Lung microvascular endothelial cell (primary cell): ENCODE measurements at regions not wholly inside any gene's neighbourhood (a gene's known extent, or its start where the extent isn't known, plus 50 kb on each side); places are given as distances from the start of the nearest gene placed in this dataset.
"Not testable (repeated sequence)": the region's sequence is repeated elsewhere in the genome, so short reads cannot be mapped to it uniquely, and the experiment has no call there.

Experiments used
- DNase-seq, 2 donors: peaks; one replicate each; pipeline versions ENCODE4 v3.0.0 to v3.0.0-alpha.2; 2010; ENCODE audit warnings: low read depth in 2 of 2

DNA sequence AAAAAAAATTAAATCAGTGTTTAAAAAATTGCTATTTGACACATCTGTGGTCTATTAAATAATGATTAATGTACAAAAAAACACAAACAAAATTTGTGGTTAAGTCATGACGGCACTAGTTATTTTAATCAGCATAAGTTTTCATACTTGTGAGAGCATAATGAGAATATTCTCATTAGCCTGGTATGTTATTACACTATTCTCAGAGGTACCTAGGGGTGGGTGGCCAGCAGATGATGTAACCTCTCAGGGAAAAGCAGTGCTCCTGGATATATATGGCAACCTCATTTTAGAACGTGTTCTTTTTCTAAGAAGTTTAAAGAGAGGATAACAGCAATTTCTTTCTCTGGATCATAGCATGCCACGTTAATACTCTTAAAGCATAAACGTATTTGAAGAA is 109.2 kb downstream of the GJA1 start:
- DNase-seq, result no peak

DNA sequence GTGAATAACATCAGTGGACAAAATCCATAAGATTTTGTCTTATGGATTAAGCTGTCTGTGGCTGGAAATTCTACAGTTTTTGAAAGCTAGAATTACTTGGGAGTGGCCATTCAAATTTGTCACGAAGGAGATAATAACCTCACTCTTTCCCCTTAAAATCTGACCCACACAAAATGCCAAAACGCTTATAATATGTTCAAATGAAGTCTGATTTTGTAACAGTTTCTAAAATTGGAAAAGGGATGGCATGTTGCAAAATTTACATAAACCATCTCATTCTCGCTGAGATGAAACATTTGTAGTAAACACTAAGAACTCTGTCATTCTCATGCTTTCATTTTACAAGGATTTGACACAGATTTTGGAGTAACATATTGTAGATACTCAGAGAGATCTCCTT is 112.7 kb downstream of the GJA1 start:
- no peak for DNase-seq

DNA sequence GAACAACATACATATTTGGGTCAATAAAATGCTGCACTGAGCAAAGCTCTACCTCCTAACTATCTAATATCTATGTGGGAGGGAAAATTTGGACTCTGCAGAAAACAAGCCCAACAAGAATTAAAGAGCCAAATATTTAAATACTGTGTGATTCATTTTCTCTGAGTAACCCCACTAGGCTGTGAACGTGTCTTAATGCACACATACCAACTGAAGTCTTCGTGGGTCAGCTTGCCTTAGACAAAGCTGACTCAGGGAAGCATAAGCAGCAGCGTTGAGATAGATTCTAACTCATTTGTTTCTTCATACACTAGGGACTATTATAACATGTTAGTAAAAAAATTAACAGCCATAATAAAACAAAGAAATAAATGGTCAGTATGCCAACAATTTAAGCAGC is 114.3 kb downstream of the GJA1 start:
- peak in 1 of 2 donors; percentile 10 for DNase-seq

DNA sequence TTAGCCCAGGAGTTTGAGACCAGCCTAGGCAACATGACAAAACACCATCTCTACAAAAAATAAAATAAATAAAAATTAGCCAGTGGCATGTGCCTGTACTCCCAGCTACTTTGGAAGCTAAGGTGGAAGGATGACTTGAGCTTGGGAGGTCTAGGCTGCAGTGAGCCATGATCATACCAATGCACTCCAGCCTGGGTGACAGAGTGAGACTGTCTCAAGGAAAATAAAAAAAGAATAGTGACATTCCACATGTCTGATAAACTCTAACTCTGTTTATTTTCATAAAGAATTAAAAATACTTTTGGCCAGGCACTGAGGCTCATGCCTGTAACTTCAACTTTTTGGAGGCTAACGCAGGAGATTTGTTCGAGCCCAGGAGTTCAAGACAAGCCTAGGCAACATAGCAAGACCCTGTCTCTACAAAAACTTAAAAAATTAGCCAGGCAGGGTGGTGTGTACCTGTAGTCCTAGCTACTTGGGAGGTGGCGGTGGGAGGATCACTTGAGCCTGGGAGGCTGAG is 115.1 kb downstream of the GJA1 start:
- DNase-seq, result no peak

GRCh38 chr6:121555201-121555600 is 119.8 kb downstream of the GJA1 start:
- no peak for DNase-seq

DNA sequence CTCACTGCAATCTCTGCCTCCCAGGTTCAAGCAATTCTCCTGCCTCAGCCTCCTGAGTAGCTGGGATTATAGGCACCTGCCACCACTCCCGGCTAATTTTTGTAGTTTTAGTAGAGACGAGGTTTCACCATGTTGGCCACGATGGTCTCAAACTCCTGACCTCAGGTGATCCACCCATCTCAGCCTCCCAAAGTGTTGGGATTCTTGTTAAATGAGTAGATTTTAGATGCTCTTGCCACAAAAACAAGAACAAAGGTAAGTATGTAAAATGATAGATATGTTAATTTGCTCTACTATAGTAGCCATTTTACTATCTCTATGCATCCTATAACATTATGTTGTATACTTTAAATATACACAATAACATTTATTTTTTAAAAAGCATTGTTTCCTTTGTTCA is 120.7 kb downstream of the GJA1 start:
- not testable (repeated sequence) for DNase-seq

- DNase-seq, result no peak
These were observed 121.9 kb downstream of the GJA1 start for GRCh38 chr6:121557146-121557940.

DNA sequence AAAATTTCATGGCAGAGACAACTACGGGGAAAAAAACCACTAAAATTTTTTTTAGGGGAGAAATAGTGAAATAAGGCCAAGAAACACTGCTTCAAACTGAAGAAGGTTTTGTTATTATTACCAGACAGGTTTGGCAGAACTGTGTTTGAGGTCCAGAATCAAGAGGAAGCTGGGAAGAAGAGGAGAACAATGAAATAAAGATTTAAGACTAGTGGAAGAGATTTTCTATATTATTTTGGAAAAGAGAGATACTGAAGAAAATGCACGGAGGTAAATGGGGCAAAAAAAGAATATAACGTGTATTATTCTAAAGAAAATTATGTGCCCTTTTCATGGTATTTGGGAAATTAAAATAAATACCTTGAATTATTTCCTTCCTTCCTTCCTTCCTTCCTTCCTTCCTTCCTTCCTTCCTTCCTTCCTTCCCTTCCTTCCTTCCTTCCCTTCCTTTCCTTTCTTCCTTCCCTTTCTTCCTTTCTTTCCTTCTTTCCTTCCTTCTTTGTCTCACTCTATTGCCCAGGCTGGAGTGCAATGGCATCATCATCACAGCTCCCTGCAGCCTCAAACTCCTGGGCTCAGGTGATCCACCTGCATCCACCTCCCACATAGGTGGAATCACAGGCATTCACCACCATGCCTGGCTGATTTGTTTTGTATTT is 124.3 kb downstream of the GJA1 start:
- DNase-seq, result no peak

GRCh38 chr6:121560476-121560875 is 125.0 kb downstream of the GJA1 start:
- DNase-seq, result no peak

GRCh38 chr6:121563286-121563685 is 127.8 kb downstream of the GJA1 start:
- no peak for DNase-seq

GRCh38 chr6:121564529-121564928 is 129.1 kb downstream of the GJA1 start:
- not testable (repeated sequence) for DNase-seq

DNA sequence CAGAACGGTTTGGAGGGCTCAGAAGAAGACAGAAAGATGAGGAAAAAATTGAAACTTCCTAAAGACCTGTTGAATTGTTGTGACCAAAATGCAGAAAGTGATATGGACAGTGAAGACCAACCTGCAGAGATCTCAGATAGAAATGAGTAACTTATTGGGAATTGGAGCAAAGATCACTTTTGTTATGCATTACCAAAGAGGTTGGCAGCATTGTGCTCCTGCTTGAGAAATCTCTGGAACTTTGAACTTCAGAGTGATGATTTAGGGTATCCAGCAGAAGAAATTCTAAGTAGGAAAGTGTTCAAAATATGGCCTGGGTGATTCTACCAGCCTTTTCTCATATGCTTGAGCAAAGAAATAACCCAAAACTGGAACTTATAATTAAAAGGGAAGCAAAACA is 136.0 kb downstream of the GJA1 start:
- DNase-seq, result no peak

DNA sequence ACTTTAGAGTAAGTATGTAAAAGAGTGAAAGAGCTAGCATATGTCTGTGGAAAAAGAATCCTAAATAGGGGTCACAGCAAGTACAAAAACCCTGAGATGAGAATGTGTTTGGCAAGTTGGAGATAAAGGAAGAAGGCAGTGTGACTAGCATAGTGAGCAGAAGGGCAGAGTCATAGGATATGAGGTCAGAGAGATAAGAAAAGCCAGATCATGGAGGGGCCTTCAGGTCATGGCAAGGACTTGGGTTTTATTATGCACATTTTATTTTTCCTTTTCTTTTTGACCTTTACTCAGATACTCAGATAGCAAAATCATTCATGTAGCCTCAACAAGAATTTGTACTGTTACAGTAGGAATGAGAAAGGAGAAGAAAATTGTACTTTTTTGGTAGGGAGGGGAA is 138.0 kb downstream of the GJA1 start:
- peak; percentile 24 to 45 for DNase-seq

- DNase-seq, result no peak
These were observed 142.8 kb downstream of the GJA1 start for GRCh38 chr6:121578216-121578615.

- DNase-seq, result no peak
These were observed 144.0 kb downstream of the GJA1 start for GRCh38 chr6:121579478-121579877.

DNA sequence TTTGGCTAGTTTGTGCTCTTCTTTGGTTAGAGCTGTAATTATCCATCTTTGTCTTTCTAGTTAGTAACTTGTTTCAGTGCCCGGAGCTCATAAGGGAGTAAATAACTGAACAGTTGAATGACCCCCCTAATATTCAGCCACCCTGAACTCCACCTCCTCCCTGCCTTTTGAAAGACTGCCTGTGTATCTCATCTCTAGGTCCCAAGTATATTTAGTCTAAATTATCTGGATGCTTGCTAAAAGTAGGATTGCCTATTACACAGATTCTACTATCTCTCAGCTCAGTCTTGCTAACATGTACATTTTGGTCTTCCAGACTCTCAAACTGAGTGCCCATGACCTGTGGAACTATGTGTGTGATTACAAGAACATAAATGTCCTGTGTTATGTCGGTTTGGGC is 145.9 kb downstream of the GJA1 start:
- no peak for DNase-seq

DNA sequence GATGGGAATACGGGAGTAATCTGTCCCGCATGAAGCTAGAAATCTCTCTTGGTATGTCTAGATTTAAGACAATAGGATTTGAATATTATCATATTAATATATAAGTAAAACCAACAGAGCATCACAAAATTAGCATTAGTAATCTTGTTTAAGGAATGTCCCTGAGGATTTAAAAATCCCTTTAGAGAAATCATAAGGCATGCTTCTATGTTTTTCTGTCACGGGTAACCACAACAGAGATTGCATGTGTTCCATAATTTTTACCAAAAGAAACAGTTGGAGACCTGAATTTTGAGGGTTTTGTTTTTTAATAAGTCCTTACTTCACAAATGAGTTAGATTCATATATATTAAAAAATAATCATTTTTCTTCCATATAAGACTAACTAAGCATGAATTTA is 146.8 kb downstream of the GJA1 start:
- no peak for DNase-seq

DNA sequence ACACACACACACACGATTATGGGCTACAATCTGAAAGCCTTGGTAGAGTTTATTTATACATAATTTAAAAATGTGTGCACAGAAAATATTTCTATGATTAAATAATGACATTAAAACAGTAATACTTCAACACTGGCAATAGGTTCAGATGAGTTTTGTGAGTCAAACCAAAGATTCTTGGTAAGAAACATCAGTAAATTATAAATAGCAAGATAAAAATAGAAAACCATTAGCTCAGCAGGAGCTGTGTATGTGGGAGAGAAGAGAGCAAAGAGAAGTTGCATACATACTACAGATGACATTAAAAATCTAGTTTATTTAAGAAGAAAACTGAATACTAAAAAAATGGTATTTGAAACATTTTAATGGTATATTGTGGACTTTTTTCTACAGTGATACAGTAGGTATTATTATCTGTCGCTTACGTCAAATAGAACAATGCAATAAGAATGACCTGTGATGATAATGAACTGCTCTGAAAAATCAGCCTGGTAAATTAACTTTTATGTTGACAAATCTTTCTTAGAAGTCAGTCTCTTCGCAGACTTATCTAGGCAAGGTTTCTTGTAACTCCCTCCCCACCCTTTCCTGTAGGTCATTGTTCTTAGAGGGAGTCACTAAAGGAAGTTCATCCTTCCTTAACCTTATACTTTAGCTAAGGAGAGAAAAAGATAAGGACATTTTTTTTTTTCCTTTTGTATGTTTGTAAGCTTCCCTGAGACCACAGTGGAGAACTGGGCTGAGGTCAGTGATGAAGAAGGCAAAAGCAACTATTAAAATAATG is 149.3 kb downstream of the GJA1 start:
- DNase-seq, result peak in 1 of 2 donors; percentile 29

DNA sequence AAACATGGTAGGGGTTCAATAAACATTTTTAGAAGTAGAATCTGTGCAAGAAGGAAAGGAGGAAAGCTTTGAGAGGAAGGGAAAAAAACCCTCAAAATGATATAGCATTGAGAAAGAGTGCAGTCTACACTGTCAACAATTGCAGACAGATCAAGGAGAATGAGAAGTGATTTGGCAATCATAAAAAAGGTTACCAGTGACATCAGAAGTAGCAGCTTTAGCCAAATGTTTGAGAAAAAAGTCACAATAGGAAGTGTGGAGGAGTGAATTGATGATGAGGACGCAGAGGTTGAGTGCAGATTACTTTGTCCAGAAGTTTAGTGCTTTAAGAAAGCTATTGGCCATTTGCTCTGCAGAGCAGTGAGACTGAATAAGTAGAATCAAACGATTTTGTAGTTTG is 155.0 kb downstream of the GJA1 start:
- DNase-seq, result no peak

DNA sequence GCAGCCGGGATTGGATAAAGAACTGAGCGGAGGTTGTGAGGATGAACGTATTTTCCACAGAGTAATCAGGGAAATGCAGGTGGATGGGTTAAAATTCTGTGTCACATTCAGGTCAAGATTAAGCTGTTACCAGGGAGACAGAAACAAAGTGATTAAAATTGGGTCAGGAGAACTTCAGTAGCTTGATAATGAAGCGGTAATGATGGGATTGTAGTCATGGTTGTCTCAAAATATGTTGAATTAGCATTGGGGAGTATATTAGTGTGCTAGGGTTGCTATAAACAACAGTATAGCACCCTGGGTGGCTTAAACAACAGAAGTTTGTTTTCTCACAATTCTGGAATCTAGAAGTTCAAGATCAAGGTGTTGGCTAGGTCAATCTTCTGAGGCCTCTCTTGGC is 155.5 kb downstream of the GJA1 start:
- DNase-seq, result no peak

DNA sequence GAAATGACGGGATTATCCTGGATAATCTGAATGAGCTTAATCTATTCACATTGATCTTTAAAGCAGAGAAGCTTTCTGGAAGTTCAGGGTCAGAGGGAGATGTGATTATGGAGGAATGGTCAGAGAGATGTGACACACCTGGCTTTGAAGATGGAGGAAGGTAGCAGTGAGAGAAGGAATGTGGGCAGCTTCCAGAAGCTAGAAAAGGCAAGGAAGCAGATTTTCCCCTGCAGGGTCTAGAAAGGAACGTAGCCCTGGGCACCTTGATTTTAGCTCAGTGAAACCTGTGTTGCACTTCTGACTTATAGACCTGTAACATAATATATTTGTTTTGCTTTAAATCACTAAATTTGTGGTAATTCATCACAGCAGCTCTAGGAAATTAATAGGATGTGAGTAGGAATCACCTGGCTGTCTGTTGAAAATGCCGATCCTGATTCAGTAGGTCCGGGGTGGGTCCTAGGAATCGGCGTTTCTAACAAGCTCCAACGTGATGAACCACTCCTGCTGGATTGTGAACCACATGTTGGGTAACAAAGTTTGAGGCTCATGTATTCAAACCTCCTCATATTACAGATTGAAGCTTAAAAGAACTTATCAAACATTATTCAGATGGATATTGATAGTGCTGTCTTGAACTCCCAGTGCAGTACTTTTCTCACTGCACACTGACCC is 157.0 kb downstream of the GJA1 start:
- DNase-seq, result no peak
